HEK293 (cell line): ENCODE measurements at regions not wholly inside any gene's neighbourhood (a gene's known extent, or its start where the extent isn't known, plus 50 kb on each side); places are given as distances from the start of the nearest gene placed in this dataset.

Source experiments
- CTCF ChIA-PET: fragments of 350-600 bp; formaldehyde crosslinking; extraction: SDS; loops from one replicate; lab custom pipeline; 2021; ENCODE audit warnings: antibody characterized with exemption; lab: Yijun Ruan, JAX
- POLR2A ChIA-PET: fragments of 300-600 bp; formaldehyde crosslinking; extraction: SDS; loops from one replicate; lab custom pipeline; 2020; ENCODE audit warnings: antibody characterized with exemption, inconsistent platforms; lab: Yijun Ruan, JAX
- H3K27ac ChIP-seq: fragments of 200-500 bp; sonication (Bioruptor generic); 2 replicates; pipeline ENCODE4 v1.5.1; 2014; ENCODE audit warnings: low read depth, low read length, control low read depth, inconsistent platforms; ENCODE audit errors: extremely low read depth
- H3K36me3 ChIP-seq, 2 experiments: fragments of 200-500 bp in 1 of 2; sonication (Bioruptor generic) in 1 of 2; 1 replicate in 1 of 2; 2 replicates in 1 of 2; pipeline ENCODE4 v1.5.1; 2014 to 2017; ENCODE audit warnings: inconsistent platforms in 2 of 2, low read length in 2 of 2; ENCODE audit not compliant: control insufficient read depth in 2 of 2, insufficient read depth in 1 of 2
- H3K4me1 ChIP-seq: fragments of 200-500 bp; sonication (Bioruptor generic); 2 replicates; pipeline ENCODE4 v1.5.1; 2014; ENCODE audit warnings: mild to moderate bottlenecking, low read length, inconsistent platforms; ENCODE audit not compliant: control insufficient read depth, insufficient read depth
- H3K4me3 ChIP-seq: 2 replicates; pipeline ENCODE4 v1.5.1; 2011; ENCODE audit warnings: low read depth, mild to moderate bottlenecking, control low read depth, low read length, moderate library complexity
- H3K9me3 ChIP-seq: fragments of 200-500 bp; sonication (Bioruptor generic); 2 replicates; pipeline ENCODE4 v1.5.1; 2014; ENCODE audit warnings: low read depth, low read length, inconsistent platforms; ENCODE audit not compliant: control insufficient read depth, insufficient read depth
- MZF1 ChIP-seq: fragments of 450-650 bp; formaldehyde crosslinking; IDR thresholded peaks from 2 replicates; pipeline ENCODE4 v1.5.1; 2017; ENCODE audit warnings: missing biosample characterization, missing genetic modification characterization, borderline replicate concordance
- RBAK ChIP-seq: fragments of 450-650 bp; formaldehyde crosslinking; IDR thresholded peaks from 2 replicates; pipeline ENCODE4 v1.5.1; 2016; ENCODE audit warnings: missing biosample characterization, missing genetic modification characterization
- TSHZ1 ChIP-seq: fragments of 450-650 bp; formaldehyde crosslinking; IDR thresholded peaks from 2 replicates; pipeline ENCODE4 v1.5.1; 2016; ENCODE audit warnings: missing biosample characterization, missing genetic modification characterization, borderline replicate concordance
- ZFP37 ChIP-seq: fragments of 450-650 bp; formaldehyde crosslinking; IDR thresholded peaks from 2 replicates; pipeline ENCODE4 v1.5.1; 2016; ENCODE audit warnings: missing biosample characterization, missing genetic modification characterization
- ZNF239 ChIP-seq: fragments of 450-650 bp; formaldehyde crosslinking; IDR thresholded peaks from 2 replicates; pipeline ENCODE4 v1.5.1; 2016; ENCODE audit warnings: missing biosample characterization, missing genetic modification characterization
- ZNF292 ChIP-seq: fragments of 450-650 bp; formaldehyde crosslinking; IDR thresholded peaks from 2 replicates; pipeline ENCODE4 v1.5.1; 2016; ENCODE audit warnings: low read depth, missing biosample characterization, missing genetic modification characterization, borderline replicate concordance
- ZNF341 ChIP-seq: fragments of 450-650 bp; formaldehyde crosslinking; IDR thresholded peaks from 2 replicates; pipeline ENCODE4; 2016; ENCODE audit warnings: low read depth, missing biosample characterization, missing genetic modification characterization
- ZNF501 ChIP-seq: fragments of 450-650 bp; formaldehyde crosslinking; IDR thresholded peaks from 2 replicates; pipeline ENCODE4 v1.5.1; 2016; ENCODE audit warnings: missing biosample characterization, missing genetic modification characterization
- ZNF510 ChIP-seq: fragments of 450-650 bp; formaldehyde crosslinking; IDR thresholded peaks from 2 replicates; pipeline ENCODE4 v1.5.1; 2018; ENCODE audit warnings: mild to moderate bottlenecking, missing genetic modification characterization, missing biosample characterization; ENCODE audit not compliant: insufficient replicate concordance

GRCh38 chr4:143762511-143762910 lies 62.0 kb upstream of the FREM3 start:
- CTCF ChIA-PET, result no interaction called here
- POLR2A ChIA-PET, result interaction anchor here (0.6 kb wide), 1 partner anchor 369 kb away, joined by 3 read pairs; no protein-coding TSS in a partner anchor

More at GRCh38 chr4:143762511-143762910, 62.0 kb upstream of the FREM3 start:
- Histone ChIP-seq H3K27ac (no peak overlapping the region), H3K4me3 (no peak overlapping the region), H3K4me1 (no peaks in the 10 kb centered on the region), H3K36me3 (no peaks in the 10 kb centered on the region), H3K9me3 (no peaks in the 10 kb centered on the region)
- TF ChIP-seq ZNF292 (tag by site-specific recombination) (no peak), RBAK (tag by site-specific recombination) (no peak), ZNF341 (no peak), MZF1 (no peak), ZFP37 (tag by site-specific recombination) (no peak), TSHZ1 (tag by site-specific recombination) (no peak), ZNF501 (tag by site-specific recombination) (no peak), ZNF510 (tag by site-specific recombination) (no peak), ZNF239 (tag by site-specific recombination) (no peak)
